Dermis microvascular lymphatic vessel endothelial cell (primary cell): ENCODE measurements at regions not wholly inside any gene's neighbourhood (a gene's known extent, or its start where the extent isn't known, plus 50 kb on each side); places are given as distances from the start of the nearest gene placed in this dataset.
A peak's percentile ranks its signal among the peaks of the same experiment; 100 is the strongest.
"Not testable (repeated sequence)": the region's sequence is repeated elsewhere in the genome, so short reads cannot be mapped to it uniquely, and the experiment has no call there.

Experiments
- DNase-seq, 2 donors: peaks; one replicate each; pipeline versions ENCODE4 v3.0.0 to v3.0.0-alpha.2; 2010; ENCODE audit warnings: low read depth in 2 of 2

GRCh38 chr7:116340943-116341907 is 130.9 kb downstream of the TES start:
- DNase-seq = peak in 1 of 2 donors; percentile 76

GRCh38 chr7:116342125-116342524 is 131.8 kb downstream of the TES start:
- DNase-seq = peak in 1 of 2 donors; percentile 17

GRCh38 chr7:116347151-116347832 is 137.0 kb downstream of the TES start:
- DNase-seq = no peak

- no peak for DNase-seq
Observed at GRCh38 chr7:116348346-116348745, 138.0 kb downstream of the TES start.

- no peak for DNase-seq
Observed at GRCh38 chr7:116351966-116352365, 141.6 kb downstream of the TES start.

- DNase-seq = peak; percentile 90 to 93
Observed at GRCh38 chr7:116353647-116354046, 143.3 kb downstream of the TES start.

GRCh38 chr7:116354171-116354545 is 143.8 kb downstream of the TES start:
- DNase-seq = peak; percentile 98 to 99

- peak; percentile 94 to 99 for DNase-seq
Observed at GRCh38 chr7:116354546-116355423, 144.4 kb downstream of the TES start.

- no peak for DNase-seq
Observed at GRCh38 chr7:116355424-116355765, 144.1 kb upstream of the CAV2 start.

- DNase-seq = peak in 1 of 2 donors; percentile 61
Observed at GRCh38 chr7:116356333-116356965, 143.1 kb upstream of the CAV2 start.

- DNase-seq = peak in 1 of 2 donors; percentile 78
Observed at GRCh38 chr7:116356979-116357378, 142.6 kb upstream of the CAV2 start.

GRCh38 chr7:116357781-116358670 is 141.5 kb upstream of the CAV2 start:
- peak; percentile 61 to 86 for DNase-seq

GRCh38 chr7:116361767-116362166 is 137.8 kb upstream of the CAV2 start:
- peak in 1 of 2 donors; percentile 9 for DNase-seq

GRCh38 chr7:116363637-116364432 is 135.7 kb upstream of the CAV2 start:
- peak in 1 of 2 donors; percentile 69 for DNase-seq

GRCh38 chr7:116364469-116364868 is 135.1 kb upstream of the CAV2 start:
- no peak for DNase-seq

- DNase-seq = no peak
Observed at GRCh38 chr7:116365797-116366196, 133.7 kb upstream of the CAV2 start.

- DNase-seq = no peak
Observed at GRCh38 chr7:116367171-116367813, 132.2 kb upstream of the CAV2 start.

GRCh38 chr7:116368965-116369364 is 130.6 kb upstream of the CAV2 start:
- no peak for DNase-seq

GRCh38 chr7:116371536-116371935 is 128.0 kb upstream of the CAV2 start:
- not testable (repeated sequence) for DNase-seq
